Stimulated activated CD8-positive, alpha-beta memory T cell treated with anti-CD3 and anti-CD28 coated beads, Interleukin-4, amount 100 ng/mL, for 1 hour (primary cell): ENCODE measurements at regions not wholly inside any gene's neighbourhood (a gene's known extent, or its start where the extent isn't known, plus 50 kb on each side); places are given as distances from the start of the nearest gene placed in this dataset.

Experiments used
- DNase-seq, 2 donors: peaks; one replicate each; pipeline ENCODE4 v3.0.0-alpha.2; 2020; ENCODE audit warnings: low read depth in 2 of 2, low spot score in 1 of 2

DNA sequence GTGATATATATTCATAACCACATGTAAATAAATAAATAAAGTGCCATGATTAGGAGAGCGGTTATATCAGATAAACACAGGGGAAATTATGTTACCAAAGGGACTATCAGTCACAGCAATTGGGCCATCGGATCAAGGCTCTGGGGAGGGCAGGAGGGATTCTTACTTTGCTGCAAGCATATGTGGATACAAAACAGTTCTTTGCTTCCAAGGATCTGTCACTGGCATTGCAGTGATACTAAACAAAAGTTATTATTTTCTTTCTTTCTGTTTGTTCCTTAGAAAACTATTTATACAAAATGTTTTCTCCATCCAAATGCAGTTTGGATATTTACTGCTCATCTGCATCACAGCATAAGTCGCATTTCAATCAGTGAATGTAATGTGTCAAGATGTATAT, 188.4 kb upstream of the MGMT start:
- DNase-seq = no peak

DNA sequence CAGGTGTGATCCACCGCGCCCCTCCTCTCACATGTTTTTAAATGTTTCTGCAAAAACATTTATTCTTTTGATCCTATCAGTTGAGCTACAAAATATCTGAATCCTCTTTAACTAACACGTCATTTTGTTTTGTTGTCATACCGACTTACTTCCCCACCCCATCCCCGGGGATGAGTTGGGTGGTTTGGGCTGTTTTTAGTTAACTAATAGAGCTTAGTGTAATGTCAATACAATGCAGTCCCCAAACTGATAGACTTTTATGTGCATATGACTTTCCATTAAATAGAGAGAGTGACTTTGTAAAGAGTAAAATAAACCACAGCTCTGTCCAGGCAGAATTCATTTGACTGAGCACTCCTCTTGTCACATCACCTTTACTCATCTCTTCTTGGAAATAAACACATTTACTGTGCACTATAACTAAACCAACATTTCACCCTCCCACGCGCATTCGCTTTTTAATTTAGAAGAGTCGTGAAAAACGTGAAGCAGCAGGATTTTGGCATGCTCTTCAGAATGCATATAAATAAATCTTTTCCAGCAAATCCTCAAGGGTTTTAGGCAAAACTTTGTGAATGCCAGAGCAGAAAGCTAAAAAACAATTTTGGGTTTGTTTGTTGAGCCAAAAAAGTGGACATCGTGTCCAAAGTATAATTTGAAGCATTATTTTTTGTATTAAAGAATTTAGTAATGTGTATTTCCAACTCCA, 187.4 kb upstream of the MGMT start:
- DNase-seq = no peak

DNA sequence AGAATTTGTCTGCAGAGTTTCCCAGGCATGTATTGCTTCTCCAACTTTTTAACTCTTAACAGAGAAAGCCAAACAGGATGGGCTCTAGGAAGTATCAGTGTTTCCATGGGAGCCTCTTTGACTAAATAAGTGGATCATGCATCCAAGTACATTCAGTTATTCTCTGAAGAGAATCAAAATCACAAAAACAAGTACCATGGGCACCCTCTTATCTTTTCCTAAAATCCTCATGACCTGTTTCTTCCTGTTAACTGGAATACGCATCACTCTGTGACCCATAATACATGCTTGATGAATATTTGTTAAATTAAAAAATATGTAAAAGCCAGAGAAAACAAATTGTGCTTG, 186.9 kb upstream of the MGMT start:
- no peak for DNase-seq

DNA sequence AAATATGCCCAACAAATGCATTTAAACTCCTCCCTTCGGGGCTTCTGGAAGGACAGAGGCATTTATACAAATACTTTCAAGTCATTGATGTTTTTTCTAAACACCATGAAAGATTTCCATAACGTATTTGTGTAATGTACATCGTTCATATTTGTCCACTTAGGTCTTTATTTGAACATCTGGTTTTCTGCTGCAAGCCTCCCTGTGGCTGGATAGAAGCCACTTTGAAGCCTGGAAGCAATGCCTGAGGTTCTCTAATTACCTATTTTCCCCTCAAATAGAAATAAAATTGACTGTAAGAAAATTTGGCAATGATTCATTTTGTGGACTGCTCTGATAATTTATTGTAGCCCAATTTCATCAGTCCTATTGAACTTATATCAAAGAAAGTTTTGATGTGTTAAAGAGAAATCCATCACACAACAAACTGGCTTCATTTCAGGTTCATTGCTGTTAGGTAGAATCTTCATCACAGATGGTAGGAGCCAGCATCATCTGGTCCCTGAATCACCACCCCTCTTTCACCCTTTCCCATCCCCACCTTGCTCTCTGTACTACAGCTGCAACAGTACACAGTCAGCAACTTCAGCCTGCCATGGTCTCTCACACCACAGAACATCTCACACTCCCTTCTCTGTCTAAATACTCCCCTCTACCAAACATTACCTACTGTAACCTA, 186.0 kb upstream of the MGMT start:
- no peak for DNase-seq

- DNase-seq = no peak
Measured at GRCh38 chr10:129285459-129285858, 181.6 kb upstream of the MGMT start.

DNA sequence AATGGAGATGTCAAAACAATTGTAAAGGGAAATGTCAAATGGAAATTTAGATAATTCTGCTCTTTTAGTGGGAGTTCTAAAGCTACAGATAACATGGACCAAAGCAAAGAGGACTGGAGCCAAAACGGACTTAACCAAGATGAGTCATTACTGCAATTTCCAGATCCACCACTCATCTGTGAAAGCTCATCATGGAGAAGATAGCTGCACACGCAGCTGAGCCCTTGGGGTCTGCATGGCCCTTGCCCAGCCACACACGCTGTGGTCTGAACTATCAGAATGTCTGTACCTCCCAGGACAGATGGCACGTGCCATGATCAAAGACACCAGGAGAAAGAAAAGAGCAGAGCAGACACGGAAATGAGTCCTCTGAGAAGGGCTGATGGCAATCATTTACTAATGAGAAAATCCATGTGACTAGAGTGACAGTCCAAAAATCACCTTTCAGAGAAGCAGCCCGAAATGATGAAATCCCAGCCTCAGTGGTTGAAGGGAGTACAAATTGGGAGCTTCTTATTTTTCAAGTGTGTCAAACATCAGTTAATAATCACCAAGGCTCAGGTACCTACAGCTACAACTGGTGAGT, 177.9 kb upstream of the MGMT start:
- no peak for DNase-seq

DNA sequence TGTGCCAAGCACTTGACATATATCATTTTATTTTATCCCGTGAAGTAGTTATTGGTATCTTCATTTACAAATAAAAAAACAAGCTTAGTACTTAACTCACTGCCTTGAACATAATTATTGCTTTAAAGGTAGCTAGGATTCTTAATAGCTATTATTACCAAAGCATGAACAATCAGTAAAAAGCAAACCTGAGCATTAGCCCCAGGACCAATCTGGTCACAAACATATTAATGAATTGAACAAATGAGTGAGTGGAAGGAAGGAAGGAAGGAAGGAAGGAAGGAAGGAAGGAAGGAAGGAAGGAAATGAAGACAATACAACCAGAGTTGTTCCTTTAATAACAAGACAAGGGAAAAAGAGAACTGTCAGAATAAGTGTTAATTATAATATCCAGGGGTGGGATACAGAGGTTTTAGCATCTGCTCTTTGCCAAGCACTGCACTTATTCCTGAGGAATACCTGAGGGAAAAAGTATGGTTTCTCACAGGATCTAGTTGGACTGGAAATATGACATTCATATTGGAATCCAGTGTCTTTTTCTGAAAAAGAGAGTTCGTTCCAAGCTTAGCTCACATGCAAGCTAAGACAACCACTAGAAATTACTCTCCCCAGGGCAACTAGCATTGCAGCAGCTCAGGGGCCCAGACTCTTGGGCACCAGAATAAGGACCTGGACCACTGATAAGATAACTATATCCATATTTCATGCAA, 172.9 kb upstream of the MGMT start:
- no peak for DNase-seq

- DNase-seq = no peak
Measured at GRCh38 chr10:129294944-129295343, 172.1 kb upstream of the MGMT start.

- DNase-seq = no peak
Measured at GRCh38 chr10:129305046-129305445, 162.0 kb upstream of the MGMT start.

- no peak for DNase-seq
Measured at GRCh38 chr10:129307141-129307540, 159.9 kb upstream of the MGMT start.

- DNase-seq = no peak
Measured at GRCh38 chr10:129308953-129309564, 158.0 kb upstream of the MGMT start.

DNA sequence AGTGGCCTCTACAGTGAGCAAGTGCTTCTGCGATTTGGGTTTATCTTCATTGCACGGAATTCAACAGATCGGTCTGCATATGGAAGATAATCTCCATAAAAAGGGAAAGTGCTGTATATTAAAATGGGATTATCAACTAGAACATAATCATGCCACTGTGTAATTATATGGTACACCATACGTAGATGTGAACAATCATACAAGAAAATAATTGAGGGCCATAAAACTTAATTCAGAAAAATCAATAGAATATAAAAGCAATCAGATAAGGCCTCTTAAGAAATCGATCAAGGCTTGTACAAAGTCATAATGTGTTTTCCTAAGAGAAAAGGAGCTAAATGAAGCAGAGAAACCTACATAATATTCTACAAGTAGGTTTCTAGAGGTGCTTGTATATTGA, 157.5 kb upstream of the MGMT start:
- no peak for DNase-seq

- no peak for DNase-seq
Measured at GRCh38 chr10:129310881-129311280, 156.2 kb upstream of the MGMT start.

DNA sequence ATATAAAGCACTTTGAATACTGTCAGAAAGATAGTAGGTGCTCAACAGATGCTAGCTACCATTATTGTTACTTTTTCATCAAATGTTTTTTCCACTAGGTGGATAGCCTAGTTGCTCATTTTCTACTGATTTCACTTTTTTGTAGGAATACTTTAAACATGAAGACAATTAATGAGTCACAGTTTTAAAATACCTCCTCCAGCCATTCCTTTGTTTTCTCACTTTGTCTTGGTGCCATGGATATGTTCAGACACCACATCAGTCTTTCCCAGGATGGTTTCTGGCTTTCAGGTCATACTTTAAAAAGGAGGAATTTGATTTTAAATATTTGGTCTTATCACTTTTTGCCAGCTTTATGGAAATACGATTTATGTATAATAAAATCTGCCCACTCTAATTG, 147.1 kb upstream of the MGMT start:
- no peak for DNase-seq

DNA sequence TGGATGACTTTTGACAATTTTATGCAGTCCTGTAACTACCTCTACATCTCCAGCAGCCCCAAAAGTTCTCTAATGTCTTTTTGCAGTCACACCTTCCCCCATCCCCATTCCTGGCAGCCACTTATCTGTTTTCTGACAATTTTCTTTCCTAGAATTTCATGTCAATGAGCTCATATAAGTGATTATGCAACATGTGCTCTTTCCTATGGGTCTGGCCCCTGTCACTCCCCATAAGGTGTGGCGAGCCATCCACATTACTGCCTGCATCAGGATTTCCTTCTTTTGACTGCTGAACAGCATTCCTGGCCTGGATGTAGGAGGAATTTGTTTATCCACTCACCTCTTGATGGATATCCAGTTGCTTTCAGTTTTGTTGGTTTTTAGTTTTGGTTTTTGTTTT, 146.7 kb upstream of the MGMT start:
- no peak for DNase-seq

DNA sequence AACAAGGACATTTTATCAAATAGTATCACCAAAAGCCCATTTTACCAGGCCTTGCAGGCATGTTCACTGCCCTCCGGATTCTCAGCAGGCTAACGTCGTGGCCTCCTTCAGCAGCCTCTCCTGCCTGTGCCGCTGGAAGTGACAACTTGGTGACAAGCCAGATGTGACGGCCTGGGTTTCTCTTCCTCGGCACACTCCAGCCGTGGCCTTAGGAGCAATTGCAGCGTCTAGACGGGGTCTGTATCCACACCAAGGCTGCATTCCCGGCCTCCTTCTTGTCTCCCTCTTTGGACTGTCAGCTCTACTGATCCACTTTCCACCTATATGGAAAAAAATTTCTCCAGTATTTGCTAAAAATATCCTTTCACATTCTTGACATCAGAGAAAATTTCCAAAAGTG, 145.3 kb upstream of the MGMT start:
- DNase-seq = no peak

- no peak for DNase-seq
Measured at GRCh38 chr10:129322933-129323820, 143.9 kb upstream of the MGMT start.

GRCh38 chr10:129323879-129324278, 143.2 kb upstream of the MGMT start:
- DNase-seq = no peak

- DNase-seq = no peak
Measured at GRCh38 chr10:129325893-129326292, 141.1 kb upstream of the MGMT start.

DNA sequence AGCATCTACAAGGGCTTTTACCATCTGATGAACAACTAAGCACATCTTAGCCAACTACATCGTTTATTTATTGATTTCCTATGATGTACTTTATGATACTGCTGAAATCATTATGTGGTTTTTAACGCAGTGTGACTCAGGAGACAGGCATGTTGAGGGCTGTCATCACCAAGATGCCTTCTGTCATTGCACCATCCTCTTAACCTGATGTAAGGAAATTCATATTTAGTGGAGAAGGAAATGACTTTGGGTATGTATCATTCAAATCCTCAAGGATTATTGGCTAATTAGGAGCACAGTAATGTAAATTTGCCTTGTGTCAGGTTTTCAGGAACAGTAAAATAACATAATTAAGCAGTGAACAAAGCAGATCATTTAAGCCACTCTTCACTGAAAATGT, 138.5 kb upstream of the MGMT start:
- DNase-seq = no peak
